ENCODE measurements at regions not wholly inside any gene's neighbourhood (a gene's known extent, or its start where the extent isn't known, plus 50 kb on each side); places are given as distances from the start of the nearest gene placed in this dataset.

DNA sequence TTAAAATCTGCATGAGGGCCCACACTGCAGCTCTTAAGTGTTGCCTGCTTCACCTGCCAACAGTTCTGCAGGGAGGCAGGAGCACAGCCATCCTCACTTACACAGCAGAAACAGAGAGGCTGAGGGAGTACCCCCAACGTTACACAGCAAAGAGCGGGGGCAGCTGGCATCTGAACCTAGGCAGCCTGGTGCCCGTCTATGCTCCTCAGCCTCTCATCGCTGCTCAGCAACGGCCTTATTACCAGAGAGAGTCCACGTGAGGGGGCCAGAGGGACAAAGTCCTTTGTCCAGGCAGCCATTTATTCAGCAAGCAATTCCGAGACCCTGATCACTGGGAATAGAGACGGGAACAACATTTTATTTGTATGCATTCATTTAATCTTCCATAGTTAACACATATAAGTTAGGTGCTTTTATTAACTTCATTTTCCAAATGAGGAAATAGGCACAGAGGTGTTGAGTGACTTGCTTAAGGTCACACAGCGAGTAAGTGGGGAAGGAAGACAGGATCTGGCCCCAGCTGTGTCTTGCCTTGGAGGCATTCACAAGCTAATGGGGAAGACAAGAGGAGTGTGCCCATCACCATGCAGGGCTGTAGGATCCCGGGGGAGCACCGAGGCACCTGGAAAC is 52.2 kb upstream of the SORCS2 start:
- 85% methylated on average over 9 of the region's 11 CpGs for WGBS (ENCODE audit: insufficient coverage)
- Mint-ChIP-seq H3K9me3 (ENCODE audit: insufficient read depth) (no peaks in the 10 kb centered on the region), H3K4me1 (no peaks in the 10 kb centered on the region), H3K27ac (no peak overlapping the region), H3K27me3 (peaks cover 6% of the 10 kb centered on the region), H3K4me3 (no peak overlapping the region)
- DNase-seq = no peak
- H3K9ac ChIP-seq (ENCODE audit: low read length) = no peak overlapping the region
- H3K9me3 ChIP-seq (ENCODE audit: control extremely low read depth in 1 of 3, control insufficient read depth in 2 of 3, insufficient read depth in 1 of 3, low read length in 2 of 3) = no peaks in the 10 kb centered on the region
- no peaks in the 10 kb centered on the region for H3K4me1 ChIP-seq (ENCODE audit: control insufficient read depth in 2 of 2, insufficient read depth in 2 of 2, low read length in 2 of 2)
- no peak overlapping the region for H2AFZ ChIP-seq (ENCODE audit: insufficient read depth, low read depth, low read length, poor library complexity, severe bottlenecking)
- H3K27ac ChIP-seq (ENCODE audit: low read length in 2 of 2) = no peak overlapping the region
- ChIA-PET POLR2A (no interaction called here), CTCF (no interaction called here)
- TF ChIP-seq CTCF (IDR thresholded peaks at IDR 0.05) (no peak), EZH2 (IDR thresholded peaks at IDR 0.05; ENCODE audit: borderline replicate concordance, insufficient read depth, low read depth, low read length, poor library complexity, severe bottlenecking) (no peak)
- no peak for ATAC-seq (ENCODE audit: low read depth)
- intact Hi-C loops (cut with micrococcal nuclease) = no loop called here
- no peaks in the 10 kb centered on the region for H3K36me3 ChIP-seq (replicated peaks in 1 of 2; ENCODE audit: control extremely low read depth in 1 of 2, control insufficient read depth in 1 of 2, extremely low read depth in 1 of 2, insufficient read depth in 2 of 2, low read length in 1 of 2)
- no peak overlapping the region for H3K4me3 ChIP-seq (ENCODE audit: control extremely low read depth in 1 of 5, extremely low read depth in 1 of 5, insufficient read depth in 1 of 5, low read depth in 2 of 5, low read length in 4 of 5)
- no peaks in the 10 kb centered on the region for H4K20me1 ChIP-seq (ENCODE audit: control insufficient read depth, insufficient read depth, low read length, poor library complexity, severe bottlenecking)
- no peaks in the 10 kb centered on the region for H3K79me2 ChIP-seq (ENCODE audit: control insufficient read depth, insufficient read depth, low read length)
- H3K4me2 ChIP-seq (replicated peaks; ENCODE audit: low read depth, low read length, poor library complexity, severe bottlenecking) = no peak overlapping the region
- no peaks in the 10 kb centered on the region for H3K27me3 ChIP-seq (replicated peaks in 1 of 4; ENCODE audit: control extremely low read depth in 1 of 4, control insufficient read depth in 3 of 4, insufficient read depth in 4 of 4, low read length in 3 of 4)

GRCh38 chr4:7139167-7139982 is 53.0 kb upstream of the SORCS2 start:
- H3K4me3 ChIP-seq (ENCODE audit: control extremely low read depth in 1 of 5, extremely low read depth in 1 of 5, insufficient read depth in 1 of 5, low read depth in 2 of 5, low read length in 4 of 5) = no peak overlapping the region
- POLR2A ChIA-PET = no interaction called here
- WGBS (ENCODE audit: insufficient coverage) = 69% methylated on average over 11 of the region's 12 CpGs
- H3K4me1 Mint-ChIP-seq = no peaks in the 10 kb centered on the region
- no peak overlapping the region for H3K27ac ChIP-seq (ENCODE audit: low read length in 2 of 2)
- CTCF ChIA-PET = no interaction called here
- H3K79me2 ChIP-seq (ENCODE audit: control insufficient read depth, insufficient read depth, low read length) = no peaks in the 10 kb centered on the region
- no peak overlapping the region for H2AFZ ChIP-seq (ENCODE audit: insufficient read depth, low read depth, low read length, poor library complexity, severe bottlenecking)
- no peaks in the 10 kb centered on the region for H3K36me3 ChIP-seq (replicated peaks in 1 of 2; ENCODE audit: control extremely low read depth in 1 of 2, control insufficient read depth in 1 of 2, extremely low read depth in 1 of 2, insufficient read depth in 2 of 2, low read length in 1 of 2)
- no peaks in the 10 kb centered on the region for H3K9me3 Mint-ChIP-seq (ENCODE audit: insufficient read depth)
- no peaks in the 10 kb centered on the region for H3K4me1 ChIP-seq (ENCODE audit: control insufficient read depth in 2 of 2, insufficient read depth in 2 of 2, low read length in 2 of 2)
- H3K9me3 ChIP-seq (ENCODE audit: control extremely low read depth in 1 of 3, control insufficient read depth in 2 of 3, insufficient read depth in 1 of 3, low read length in 2 of 3) = no peaks in the 10 kb centered on the region
- peaks cover 4% of the 10 kb centered on the region for H3K27me3 Mint-ChIP-seq
- H4K20me1 ChIP-seq (ENCODE audit: control insufficient read depth, insufficient read depth, low read length, poor library complexity, severe bottlenecking) = no peaks in the 10 kb centered on the region
- intact Hi-C loops (cut with micrococcal nuclease) = no loop called here
- H3K4me3 Mint-ChIP-seq = no peak overlapping the region
- H3K27me3 ChIP-seq (replicated peaks in 1 of 4; ENCODE audit: control extremely low read depth in 1 of 4, control insufficient read depth in 3 of 4, insufficient read depth in 4 of 4, low read length in 3 of 4) = no peaks in the 10 kb centered on the region
- no peak for DNase-seq
- TF ChIP-seq EZH2 (IDR thresholded peaks at IDR 0.05; ENCODE audit: borderline replicate concordance, insufficient read depth, low read depth, low read length, poor library complexity, severe bottlenecking) = no peak
- TF ChIP-seq CTCF (IDR thresholded peaks at IDR 0.05) = no peak
- H3K9ac ChIP-seq (ENCODE audit: low read length) = no peak overlapping the region
- no peak for ATAC-seq (ENCODE audit: low read depth)
- H3K27ac Mint-ChIP-seq = no peak overlapping the region
- H3K4me2 ChIP-seq (replicated peaks; ENCODE audit: low read depth, low read length, poor library complexity, severe bottlenecking) = no peak overlapping the region
